ENCODE measurements at regions not wholly inside any gene's neighbourhood (a gene's known extent, or its start where the extent isn't known, plus 50 kb on each side); places are given as distances from the start of the nearest gene placed in this dataset.

GRCh38 chr3:164267053-164267452 lies 811.2 kb downstream of the SI start:
- no peak for DNase-seq
- Histone ChIP-seq H2BK120ac (ENCODE audit: low read depth, low read length, poor library complexity, severe bottlenecking) (no peak overlapping the region), H4K8ac (replicated peaks; ENCODE audit: insufficient read length, low read depth, low read length) (no peak overlapping the region), H3K9ac (ENCODE audit: extremely low read depth, insufficient read length, low read length) (no peak overlapping the region), H4K20me1 (ENCODE audit: control insufficient read depth, insufficient read depth, insufficient read length) (no peaks in the 10 kb centered on the region), H3K4ac (ENCODE audit: low read depth, low read length) (no peak overlapping the region), H4K91ac (ENCODE audit: insufficient read length, low read depth, low read length) (no peak overlapping the region), H2AK5ac (ENCODE audit: insufficient read length, low read length) (no peak overlapping the region), H3K27ac (ENCODE audit: insufficient read length, low read depth, low read length) (no peak overlapping the region), H3K18ac (ENCODE audit: insufficient read length, low read depth, low read length) (no peak overlapping the region), H2BK5ac (ENCODE audit: insufficient read length, low read length) (no peak overlapping the region), H3K79me1 (ENCODE audit: insufficient read depth, low read depth, low read length, poor library complexity, severe bottlenecking) (no peaks in the 10 kb centered on the region), H3K4me1 (ENCODE audit: insufficient read depth, low read length) (no peaks in the 10 kb centered on the region), H4K5ac (ENCODE audit: insufficient read length, low read depth, low read length) (no peak overlapping the region), H2BK12ac (ENCODE audit: insufficient read length, low read depth, low read length) (no peak overlapping the region), H3K23ac (ENCODE audit: insufficient read length, low read depth, low read length) (no peak overlapping the region), H3K9me3 (ENCODE audit: control insufficient read depth, low read depth, low read length) (no peaks in the 10 kb centered on the region), H2BK20ac (ENCODE audit: low read depth, low read length, poor library complexity, severe bottlenecking) (no peak overlapping the region), H3K23me2 (ENCODE audit: insufficient read length, low read depth, low read length, poor library complexity, severe bottlenecking) (no peaks in the 10 kb centered on the region), H2AFZ (ENCODE audit: low read length) (no peak overlapping the region), H3K27me3 (ENCODE audit: insufficient read depth, low read length) (no peaks in the 10 kb centered on the region), H3K79me2 (ENCODE audit: insufficient read depth, low read length) (no peaks in the 10 kb centered on the region), H3T11ph (ENCODE audit: low read length) (no peak overlapping the region), H3K4me2 (ENCODE audit: insufficient read depth, insufficient read length, low read length) (no peak overlapping the region), H3K14ac (ENCODE audit: insufficient read depth, low read length) (no peak overlapping the region), H3K56ac (ENCODE audit: insufficient read length, low read depth, low read length) (no peak overlapping the region), H2BK15ac (ENCODE audit: low read depth, low read length) (no peak overlapping the region)
- no peak for TF ChIP-seq CTCF (conservative IDR thresholded peaks at IDR 0.05)
- Mint-ChIP-seq H3K36me3 (ENCODE audit: insufficient read depth in 1 of 3, low read depth in 3 of 3) (peaks cover 0 to 5% (median 0%) of the 10 kb centered on the region in 3 experiments; a peak in 1 of 7 replicates), H3K4me3 (no peak overlapping the region; a peak in 1 of 5 replicates), H3K27ac (no peak overlapping the region), H3K4me1 (no peaks in the 10 kb centered on the region), H3K9me3 (peaks cover 3 to 4% of the 10 kb centered on the region in 2 experiments; a peak in 2 of 5 replicates), H3K27me3 (ENCODE audit: low read depth) (no peaks in the 10 kb centered on the region)
